Liver (tissue), 8 donors: ENCODE measurements at regions not wholly inside any gene's neighbourhood (a gene's known extent, or its start where the extent isn't known, plus 50 kb on each side); places are given as distances from the start of the nearest gene placed in this dataset.

Experiments used
- DNase-seq: peaks from one replicate; pipeline ENCODE4 v3.0.0-alpha.2; 2017; ENCODE audit warnings: low spot score
- H3K27ac ChIP-seq, 2 donors: one replicate each; pipeline ENCODE4 v1.7.0; 2013; ENCODE audit warnings: inconsistent platforms in 2 of 2, low read length in 2 of 2, control low read depth in 1 of 2, low read depth in 1 of 2, mild to moderate bottlenecking in 1 of 2
- H3K27me3 ChIP-seq, 4 donors: one replicate each; pipeline versions ENCODE4 v1.6.1 to v1.7.0; 2013; ENCODE audit warnings: low read length in 3 of 4, inconsistent platforms in 1 of 4, mild to moderate bottlenecking in 1 of 4, moderate library complexity in 1 of 4; ENCODE audit not compliant: control insufficient read depth in 4 of 4, insufficient read depth in 4 of 4
- H3K36me3 ChIP-seq, 4 donors: one replicate each; pipeline versions ENCODE4 v1.6.1 to v1.7.0; 2013; ENCODE audit warnings: low read length in 3 of 4, mild to moderate bottlenecking in 3 of 4, low read depth in 1 of 4, moderate library complexity in 1 of 4; ENCODE audit not compliant: control insufficient read depth in 4 of 4, insufficient read depth in 3 of 4
- H3K4me1 ChIP-seq, 4 donors: one replicate each; pipeline versions ENCODE4 v1.6.1 to v1.7.0; 2013; ENCODE audit warnings: low read length in 3 of 4, mild to moderate bottlenecking in 3 of 4, moderate library complexity in 1 of 4; ENCODE audit not compliant: control insufficient read depth in 4 of 4, insufficient read depth in 4 of 4
- H3K4me3 ChIP-seq, 3 donors: one replicate each; pipeline versions ENCODE4 v1.6.1 to v1.7.0; 2013; ENCODE audit warnings: low read length in 3 of 3, control low read depth in 1 of 3, low read depth in 1 of 3, mild to moderate bottlenecking in 1 of 3
- H3K9ac ChIP-seq, 2 donors: one replicate each; pipeline ENCODE4 v1.7.0; 2013; ENCODE audit warnings: low read length in 2 of 2, mild to moderate bottlenecking in 2 of 2, moderate library complexity in 2 of 2, control low read depth in 1 of 2, low read depth in 1 of 2
- H3K9me3 ChIP-seq, 4 donors: one replicate each; pipeline versions ENCODE4 v1.6.1 to v1.7.0; 2013; ENCODE audit warnings: low read length in 3 of 4; ENCODE audit not compliant: control insufficient read depth in 4 of 4
- EGR1 ChIP-seq, 2 donors: IDR thresholded peaks; 2 replicates each; pipeline ENCODE4 v1.6.1; 2016 to 2018; ENCODE audit warnings: antibody characterized with exemption in 2 of 2, low read depth in 2 of 2
- FOXA1 ChIP-seq: IDR thresholded peaks from 2 replicates; pipeline ENCODE4 v1.6.1; 2016; ENCODE audit warnings: antibody characterized with exemption
- FOXA2 ChIP-seq: IDR thresholded peaks from 2 replicates; pipeline ENCODE4 v1.6.1; 2016; ENCODE audit warnings: antibody characterized with exemption
- GABPA ChIP-seq, 2 donors: IDR thresholded peaks in 1 of 2; conservative IDR thresholded peaks in 1 of 2; 2 replicates each; pipeline ENCODE4 v1.6.1; 2016; ENCODE audit warnings: antibody characterized with exemption in 2 of 2, mild to moderate bottlenecking in 1 of 2, moderate library complexity in 1 of 2
- HNF4A ChIP-seq, 2 donors: conservative IDR thresholded peaks; 2 replicates each; pipeline ENCODE4 v1.6.1; 2016; ENCODE audit warnings: antibody characterized with exemption in 2 of 2, mild to moderate bottlenecking in 2 of 2
- HNF4G ChIP-seq: IDR thresholded peaks from 2 replicates; pipeline ENCODE4 v1.6.1; 2016; ENCODE audit warnings: antibody characterized with exemption
- JUND ChIP-seq, 2 donors: IDR thresholded peaks; 2 replicates each; pipeline ENCODE4 v1.6.1; 2016; ENCODE audit warnings: antibody characterized with exemption in 2 of 2
- RAD21 ChIP-seq, 2 donors: IDR thresholded peaks; 2 replicates each; pipeline ENCODE4 v1.6.1; 2016; ENCODE audit warnings: antibody characterized with exemption in 2 of 2, mild to moderate bottlenecking in 2 of 2
- RXRA ChIP-seq, 2 donors: IDR thresholded peaks; 2 replicates each; pipeline ENCODE4 v1.6.1; 2017 to 2018; ENCODE audit warnings: antibody characterized with exemption in 2 of 2, mild to moderate bottlenecking in 1 of 2
- SP1 ChIP-seq: IDR thresholded peaks from 2 replicates; pipeline ENCODE4 v1.6.1; 2018; ENCODE audit warnings: antibody characterized with exemption, mild to moderate bottlenecking
- TAF1 ChIP-seq: conservative IDR thresholded peaks from 2 replicates; pipeline ENCODE4 v1.6.1; 2016; ENCODE audit warnings: antibody characterized with exemption, mild to moderate bottlenecking
- YY1 ChIP-seq: IDR thresholded peaks from 2 replicates; pipeline ENCODE4 v1.6.1; 2016; ENCODE audit warnings: antibody characterized with exemption, mild to moderate bottlenecking
- WGBS: extraction: QIAGEN DNeasy Blood & Tissue Kit; methylation state at CpG from one replicate; pipeline ENCODE4 v1.1.7; 2013; 5-methylcytosine and 5-hydroxymethylcytosine counted together
- TF ChIP-seq, protein P1 (sequence below): IDR thresholded peaks from 2 replicates; pipeline ENCODE4 v1.6.1; 2016; ENCODE audit warnings: antibody characterized with exemption
- TF ChIP-seq, protein P2 (sequence below): fragments of 150-350 bp; IDR thresholded peaks from 2 replicates; pipeline ENCODE4 v1.5.1; 2017; ENCODE audit warnings: improper control_type of control experiment, low read depth, low read length; ENCODE audit not compliant: missing input control
- TF ChIP-seq, protein P3 (sequence below): IDR thresholded peaks from 2 replicates; pipeline ENCODE4 v1.6.1; 2016; ENCODE audit warnings: antibody characterized with exemption
- TF ChIP-seq, protein P4 (sequence below): IDR thresholded peaks from 2 replicates; pipeline ENCODE4 v1.6.1; 2016; ENCODE audit warnings: antibody characterized with exemption
- TF ChIP-seq, protein P5 (sequence below): IDR thresholded peaks from 2 replicates; pipeline ENCODE4 v1.6.1; 2016; ENCODE audit warnings: antibody characterized with exemption, mild to moderate bottlenecking
- donor health status: healthy.
- donor health status: healthy.
- donor health status: healthy.
- donor health status: healthy.
- donor health status: healthy.

DNA sequence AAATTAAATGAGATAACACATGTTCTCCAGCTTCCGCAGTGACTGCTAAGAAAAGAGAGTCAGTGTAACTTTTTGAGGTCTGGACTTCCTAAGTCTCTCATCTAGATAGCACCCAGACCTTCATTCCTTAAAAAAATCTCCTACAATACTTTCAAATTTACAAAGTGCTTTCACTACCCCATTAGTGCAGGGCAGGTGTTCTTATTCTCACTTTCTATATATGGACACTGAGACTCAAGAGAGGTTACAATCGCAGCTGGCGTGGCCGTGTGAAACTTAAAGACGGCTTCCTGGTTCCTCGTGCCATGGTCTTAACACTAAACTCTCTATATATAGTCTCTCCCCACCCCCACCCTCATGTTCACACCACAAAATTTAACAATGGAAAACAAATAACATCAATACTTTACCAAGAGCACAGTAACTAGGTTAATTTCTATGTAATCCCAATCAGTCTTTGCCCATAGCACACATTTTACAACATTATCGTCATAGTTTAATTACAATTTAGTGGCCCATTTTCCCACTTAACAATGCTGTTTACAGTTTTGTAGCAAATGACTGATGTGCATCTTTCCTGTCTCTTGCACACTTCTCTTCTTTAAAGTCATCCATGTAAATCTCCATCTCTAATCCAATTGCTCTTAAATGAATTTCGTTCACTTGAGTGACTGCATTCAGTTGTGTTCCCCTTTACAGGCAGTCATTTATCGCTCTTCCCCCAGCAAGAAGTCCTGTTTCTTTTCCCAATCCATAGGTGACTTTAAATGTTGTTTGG, 78.8 kb upstream of the ARID1B start:
- peaks cover 0 to 1% (median 0%) of the 10 kb centered on the region in 4 donors for H3K9me3 ChIP-seq
- no peaks in the 10 kb centered on the region for H3K27me3 ChIP-seq
- no peak for DNase-seq
- H3K27ac ChIP-seq: no peak overlapping the region
- 83% methylated on average over 9 of the region's 9 CpGs for WGBS
- no peak overlapping the region for H3K4me3 ChIP-seq
- TF ChIP-seq YY1 (no peak), GABPA (IDR thresholded peaks at IDR 0.05 in 1 of 2, conservative IDR thresholded peaks at IDR 0.05 in 1 of 2) (no peak), FOXA1 (no peak), HNF4A (conservative IDR thresholded peaks at IDR 0.05) (no peak), HNF4G (no peak), JUND (IDR thresholded peaks at IDR 0.05) (no peak), TAF1 (no peak), RAD21 (IDR thresholded peaks at IDR 0.05) (no peak)
- TF ChIP-seq, protein P1, sequence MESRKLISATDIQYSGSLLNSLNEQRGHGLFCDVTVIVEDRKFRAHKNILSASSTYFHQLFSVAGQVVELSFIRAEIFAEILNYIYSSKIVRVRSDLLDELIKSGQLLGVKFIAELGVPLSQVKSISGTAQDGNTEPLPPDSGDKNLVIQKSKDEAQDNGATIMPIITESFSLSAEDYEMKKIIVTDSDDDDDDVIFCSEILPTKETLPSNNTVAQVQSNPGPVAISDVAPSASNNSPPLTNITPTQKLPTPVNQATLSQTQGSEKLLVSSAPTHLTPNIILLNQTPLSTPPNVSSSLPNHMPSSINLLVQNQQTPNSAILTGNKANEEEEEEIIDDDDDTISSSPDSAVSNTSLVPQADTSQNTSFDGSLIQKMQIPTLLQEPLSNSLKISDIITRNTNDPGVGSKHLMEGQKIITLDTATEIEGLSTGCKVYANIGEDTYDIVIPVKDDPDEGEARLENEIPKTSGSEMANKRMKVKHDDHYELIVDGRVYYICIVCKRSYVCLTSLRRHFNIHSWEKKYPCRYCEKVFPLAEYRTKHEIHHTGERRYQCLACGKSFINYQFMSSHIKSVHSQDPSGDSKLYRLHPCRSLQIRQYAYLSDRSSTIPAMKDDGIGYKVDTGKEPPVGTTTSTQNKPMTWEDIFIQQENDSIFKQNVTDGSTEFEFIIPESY: no peak
- TF ChIP-seq, protein P2, sequence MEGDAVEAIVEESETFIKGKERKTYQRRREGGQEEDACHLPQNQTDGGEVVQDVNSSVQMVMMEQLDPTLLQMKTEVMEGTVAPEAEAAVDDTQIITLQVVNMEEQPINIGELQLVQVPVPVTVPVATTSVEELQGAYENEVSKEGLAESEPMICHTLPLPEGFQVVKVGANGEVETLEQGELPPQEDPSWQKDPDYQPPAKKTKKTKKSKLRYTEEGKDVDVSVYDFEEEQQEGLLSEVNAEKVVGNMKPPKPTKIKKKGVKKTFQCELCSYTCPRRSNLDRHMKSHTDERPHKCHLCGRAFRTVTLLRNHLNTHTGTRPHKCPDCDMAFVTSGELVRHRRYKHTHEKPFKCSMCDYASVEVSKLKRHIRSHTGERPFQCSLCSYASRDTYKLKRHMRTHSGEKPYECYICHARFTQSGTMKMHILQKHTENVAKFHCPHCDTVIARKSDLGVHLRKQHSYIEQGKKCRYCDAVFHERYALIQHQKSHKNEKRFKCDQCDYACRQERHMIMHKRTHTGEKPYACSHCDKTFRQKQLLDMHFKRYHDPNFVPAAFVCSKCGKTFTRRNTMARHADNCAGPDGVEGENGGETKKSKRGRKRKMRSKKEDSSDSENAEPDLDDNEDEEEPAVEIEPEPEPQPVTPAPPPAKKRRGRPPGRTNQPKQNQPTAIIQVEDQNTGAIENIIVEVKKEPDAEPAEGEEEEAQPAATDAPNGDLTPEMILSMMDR: no peak
- H3K36me3 ChIP-seq: no peaks in the 10 kb centered on the region
- H3K4me1 ChIP-seq: peaks cover 0 to 10% (median 7%) of the 10 kb centered on the region in 4 donors
- no peak overlapping the region for H3K9ac ChIP-seq

DNA sequence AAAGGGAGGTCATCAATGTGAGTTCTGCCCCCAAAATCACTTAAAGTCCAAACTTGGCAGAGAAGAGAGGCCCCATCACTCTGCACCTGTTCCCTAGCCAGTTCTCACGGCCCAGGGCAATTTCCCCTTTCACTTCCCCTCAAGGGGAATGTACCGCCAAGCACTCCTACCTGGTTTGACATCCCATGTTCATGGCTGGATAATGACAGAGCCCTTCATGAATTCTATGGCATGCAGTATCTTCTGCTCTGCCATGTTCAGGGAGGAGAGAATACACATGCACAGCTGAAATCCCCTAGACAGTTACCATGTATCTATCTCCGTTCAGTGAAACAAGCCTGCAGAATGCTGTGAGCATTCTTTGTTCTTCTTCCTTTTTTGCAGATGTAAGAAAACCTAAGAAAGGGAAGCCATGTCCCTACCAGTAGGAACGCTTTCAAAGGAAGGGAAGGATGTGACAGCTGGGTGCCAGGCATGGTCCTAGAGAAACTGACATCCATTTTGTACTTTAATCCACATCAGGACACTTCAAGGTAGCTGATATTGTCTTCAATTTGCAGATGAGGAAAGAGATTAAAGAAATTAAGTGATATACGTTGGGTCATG, 79.8 kb upstream of the ARID1B start:
- Histone ChIP-seq H3K36me3 (no peaks in the 10 kb centered on the region), H3K27me3 (no peaks in the 10 kb centered on the region), H3K4me1 (peaks cover 0 to 10% (median 5%) of the 10 kb centered on the region in 4 donors), H3K27ac (no peak overlapping the region), H3K4me3 (no peak overlapping the region), H3K9ac (no peak overlapping the region), H3K9me3 (peaks cover 0 to 1% (median 0%) of the 10 kb centered on the region in 4 donors)
- TF ChIP-seq HNF4A (conservative IDR thresholded peaks at IDR 0.05) (no peak), RXRA (IDR thresholded peaks at IDR 0.05) (no peak), FOXA2 (no peak), SP1 (no peak), TAF1 (no peak), RAD21 (IDR thresholded peaks at IDR 0.05) (no peak), JUND (IDR thresholded peaks at IDR 0.05) (no peak), EGR1 (IDR thresholded peaks at IDR 0.05; ENCODE audit: low read depth in 2 of 2) (no peak), YY1 (no peak), GABPA (IDR thresholded peaks at IDR 0.05 in 1 of 2, conservative IDR thresholded peaks at IDR 0.05 in 1 of 2) (no peak), HNF4G (no peak), FOXA1 (no peak)
- TF ChIP-seq, protein P3, sequence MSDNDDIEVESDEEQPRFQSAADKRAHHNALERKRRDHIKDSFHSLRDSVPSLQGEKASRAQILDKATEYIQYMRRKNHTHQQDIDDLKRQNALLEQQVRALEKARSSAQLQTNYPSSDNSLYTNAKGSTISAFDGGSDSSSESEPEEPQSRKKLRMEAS: no peak
- TF ChIP-seq, protein P4, sequence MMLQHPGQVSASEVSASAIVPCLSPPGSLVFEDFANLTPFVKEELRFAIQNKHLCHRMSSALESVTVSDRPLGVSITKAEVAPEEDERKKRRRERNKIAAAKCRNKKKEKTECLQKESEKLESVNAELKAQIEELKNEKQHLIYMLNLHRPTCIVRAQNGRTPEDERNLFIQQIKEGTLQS: no peak
- TF ChIP-seq, protein P1: no peak
- TF ChIP-seq, protein P2: no peak
- TF ChIP-seq, protein P5, sequence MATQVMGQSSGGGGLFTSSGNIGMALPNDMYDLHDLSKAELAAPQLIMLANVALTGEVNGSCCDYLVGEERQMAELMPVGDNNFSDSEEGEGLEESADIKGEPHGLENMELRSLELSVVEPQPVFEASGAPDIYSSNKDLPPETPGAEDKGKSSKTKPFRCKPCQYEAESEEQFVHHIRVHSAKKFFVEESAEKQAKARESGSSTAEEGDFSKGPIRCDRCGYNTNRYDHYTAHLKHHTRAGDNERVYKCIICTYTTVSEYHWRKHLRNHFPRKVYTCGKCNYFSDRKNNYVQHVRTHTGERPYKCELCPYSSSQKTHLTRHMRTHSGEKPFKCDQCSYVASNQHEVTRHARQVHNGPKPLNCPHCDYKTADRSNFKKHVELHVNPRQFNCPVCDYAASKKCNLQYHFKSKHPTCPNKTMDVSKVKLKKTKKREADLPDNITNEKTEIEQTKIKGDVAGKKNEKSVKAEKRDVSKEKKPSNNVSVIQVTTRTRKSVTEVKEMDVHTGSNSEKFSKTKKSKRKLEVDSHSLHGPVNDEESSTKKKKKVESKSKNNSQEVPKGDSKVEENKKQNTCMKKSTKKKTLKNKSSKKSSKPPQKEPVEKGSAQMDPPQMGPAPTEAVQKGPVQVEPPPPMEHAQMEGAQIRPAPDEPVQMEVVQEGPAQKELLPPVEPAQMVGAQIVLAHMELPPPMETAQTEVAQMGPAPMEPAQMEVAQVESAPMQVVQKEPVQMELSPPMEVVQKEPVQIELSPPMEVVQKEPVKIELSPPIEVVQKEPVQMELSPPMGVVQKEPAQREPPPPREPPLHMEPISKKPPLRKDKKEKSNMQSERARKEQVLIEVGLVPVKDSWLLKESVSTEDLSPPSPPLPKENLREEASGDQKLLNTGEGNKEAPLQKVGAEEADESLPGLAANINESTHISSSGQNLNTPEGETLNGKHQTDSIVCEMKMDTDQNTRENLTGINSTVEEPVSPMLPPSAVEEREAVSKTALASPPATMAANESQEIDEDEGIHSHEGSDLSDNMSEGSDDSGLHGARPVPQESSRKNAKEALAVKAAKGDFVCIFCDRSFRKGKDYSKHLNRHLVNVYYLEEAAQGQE: no peak
- WGBS: 86% methylated on average over 5 of the region's 5 CpGs
- no peak for DNase-seq
